ENCODE measurements at regions not wholly inside any gene's neighbourhood (a gene's known extent, or its start where the extent isn't known, plus 50 kb on each side); places are given as distances from the start of the nearest gene placed in this dataset.

GRCh38 chr6:21335591-21335990 is 258.0 kb upstream of the SOX4 start:
- no peak overlapping the region for H2AFZ ChIP-seq (ENCODE audit: low read depth, low read length)
- no peaks in the 10 kb centered on the region for H4K20me1 ChIP-seq (ENCODE audit: insufficient read depth)
- no peaks in the 10 kb centered on the region for H3K9me3 ChIP-seq (ENCODE audit: low read length)
- no peaks in the 10 kb centered on the region for H3K36me3 ChIP-seq (ENCODE audit: insufficient read depth, low read length)
- TF ChIP-seq MXI1 (conservative IDR thresholded peaks at IDR 0.05; ENCODE audit: poor library complexity, severe bottlenecking) (no peak), SMC3 (conservative IDR thresholded peaks at IDR 0.05; ENCODE audit: poor library complexity) (no peak), CTCF (IDR thresholded peaks at IDR 0.05; ENCODE audit: poor library complexity, severe bottlenecking) (no peak), EZH2 (IDR thresholded peaks at IDR 0.05; ENCODE audit: borderline replicate concordance, insufficient read depth, low read length, poor library complexity, severe bottlenecking) (no peak), RAD21 (conservative IDR thresholded peaks at IDR 0.05) (no peak), EP300 (conservative IDR thresholded peaks at IDR 0.05; ENCODE audit: poor library complexity, severe bottlenecking) (no peak), REST (IDR thresholded peaks at IDR 0.05; ENCODE audit: borderline replicate concordance) (no peak), POLR2AphosphoS5 (IDR thresholded peaks at IDR 0.05) (no peak), TAF1 (IDR thresholded peaks at IDR 0.05; ENCODE audit: low read depth) (no peak)
- no peaks in the 10 kb centered on the region for H3K27me3 ChIP-seq (ENCODE audit: insufficient read depth, low read depth, low read length)
- no peaks in the 10 kb centered on the region for H3K79me2 ChIP-seq (replicated peaks; ENCODE audit: insufficient read depth, low read length)
- no peak overlapping the region for H3K9ac ChIP-seq (ENCODE audit: low read length)
- H3K4me3 ChIP-seq (ENCODE audit: low read length) = no peak overlapping the region
- H3F3A ChIP-seq (ENCODE audit: insufficient read depth, low read length, poor library complexity, severe bottlenecking) = no peaks in the 10 kb centered on the region
- no peak overlapping the region for H3K4me2 ChIP-seq (ENCODE audit: low read length)
- no peaks in the 10 kb centered on the region for H3K9me2 ChIP-seq (ENCODE audit: insufficient read depth, low read length)
- no peak overlapping the region for H3K27ac ChIP-seq (ENCODE audit: low read length)

- H3K36me3 ChIP-seq (ENCODE audit: insufficient read depth, low read length) = no peaks in the 10 kb centered on the region
- no peak overlapping the region for H3K27ac ChIP-seq (ENCODE audit: low read length)
- no peaks in the 10 kb centered on the region for H3K27me3 ChIP-seq (ENCODE audit: insufficient read depth, low read depth, low read length)
- H2AFZ ChIP-seq (ENCODE audit: low read depth, low read length) = no peak overlapping the region
- H3F3A ChIP-seq (ENCODE audit: insufficient read depth, low read length, poor library complexity, severe bottlenecking) = no peaks in the 10 kb centered on the region
- H3K4me2 ChIP-seq (ENCODE audit: low read length) = no peak overlapping the region
- H3K4me3 ChIP-seq (ENCODE audit: low read length) = no peak overlapping the region
- no peak for TF ChIP-seq CTCF (IDR thresholded peaks at IDR 0.05; ENCODE audit: poor library complexity, severe bottlenecking)
- TF ChIP-seq REST (IDR thresholded peaks at IDR 0.05; ENCODE audit: borderline replicate concordance) = no peak
- TF ChIP-seq TAF1 (IDR thresholded peaks at IDR 0.05; ENCODE audit: low read depth) = no peak
- no peak for TF ChIP-seq SMC3 (conservative IDR thresholded peaks at IDR 0.05; ENCODE audit: poor library complexity)
- no peak for TF ChIP-seq MXI1 (conservative IDR thresholded peaks at IDR 0.05; ENCODE audit: poor library complexity, severe bottlenecking)
- no peak for TF ChIP-seq RAD21 (conservative IDR thresholded peaks at IDR 0.05)
- no peak for TF ChIP-seq POLR2AphosphoS5 (IDR thresholded peaks at IDR 0.05)
- TF ChIP-seq EP300 (conservative IDR thresholded peaks at IDR 0.05; ENCODE audit: poor library complexity, severe bottlenecking) = no peak
- no peak for TF ChIP-seq EZH2 (IDR thresholded peaks at IDR 0.05; ENCODE audit: borderline replicate concordance, insufficient read depth, low read length, poor library complexity, severe bottlenecking)
- no peaks in the 10 kb centered on the region for H4K20me1 ChIP-seq (ENCODE audit: insufficient read depth)
- no peaks in the 10 kb centered on the region for H3K9me3 ChIP-seq (ENCODE audit: low read length)
- no peak overlapping the region for H3K9ac ChIP-seq (ENCODE audit: low read length)
- H3K79me2 ChIP-seq (replicated peaks; ENCODE audit: insufficient read depth, low read length) = no peaks in the 10 kb centered on the region
- no peaks in the 10 kb centered on the region for H3K9me2 ChIP-seq (ENCODE audit: insufficient read depth, low read length)
These were observed 256.3 kb upstream of the SOX4 start for GRCh38 chr6:21337263-21337662.
